ENCODE measurements at regions not wholly inside any gene's neighbourhood (a gene's known extent, or its start where the extent isn't known, plus 50 kb on each side); places are given as distances from the start of the nearest gene placed in this dataset.

DNA sequence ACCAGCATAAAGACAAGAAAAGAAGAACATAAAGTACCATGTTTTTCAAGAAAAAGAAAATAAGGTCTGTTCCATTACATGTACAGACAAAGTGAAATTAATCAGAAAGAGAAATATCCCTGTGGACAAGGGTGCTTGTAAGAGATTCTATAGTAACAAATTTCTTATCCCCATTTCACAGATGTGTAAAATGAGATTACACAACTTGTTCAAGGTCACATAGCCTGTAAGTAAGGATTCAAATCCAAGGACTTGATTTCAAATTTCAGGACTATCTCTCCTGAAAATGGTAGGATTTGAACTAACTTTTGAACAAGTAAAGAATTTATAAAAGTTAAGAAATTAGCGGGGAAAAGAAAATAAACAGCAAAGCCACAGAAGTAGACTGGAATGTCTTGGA, 248.2 kb upstream of the SLC39A10 start:
- no peak for DNase-seq (ENCODE audit: low read depth in 3 of 3)

DNA sequence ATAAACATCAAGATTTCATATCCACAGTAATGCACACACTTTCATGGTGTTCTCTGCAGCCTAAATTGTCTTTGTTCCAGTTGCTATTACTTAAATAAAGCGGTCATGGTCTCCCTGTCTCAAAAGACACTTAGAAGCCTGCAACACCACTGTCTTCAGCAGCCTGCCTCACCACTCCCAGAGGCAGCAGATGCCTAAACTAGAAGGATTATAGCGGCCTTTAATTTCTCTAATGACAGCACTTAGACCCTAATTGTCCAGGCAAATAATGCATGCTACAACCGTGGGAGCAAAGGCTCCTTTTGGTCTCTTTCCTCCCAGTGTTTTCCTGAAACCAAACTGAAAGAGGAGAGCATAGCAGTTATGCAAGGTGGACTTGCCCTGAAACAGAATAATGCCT, 248.8 kb upstream of the SLC39A10 start:
- DNase-seq (ENCODE audit: low read depth in 3 of 3) = no peak

GRCh38 chr2:195407783-195408182, 249.2 kb upstream of the SLC39A10 start:
- no peak for DNase-seq (ENCODE audit: low read depth in 3 of 3)

GRCh38 chr2:195406886-195407603, 250.0 kb upstream of the SLC39A10 start:
- DNase-seq (ENCODE audit: low read depth in 3 of 3) = no peak

GRCh38 chr2:195404651-195405050, 252.4 kb upstream of the SLC39A10 start:
- DNase-seq (ENCODE audit: low read depth in 3 of 3) = no peak

DNA sequence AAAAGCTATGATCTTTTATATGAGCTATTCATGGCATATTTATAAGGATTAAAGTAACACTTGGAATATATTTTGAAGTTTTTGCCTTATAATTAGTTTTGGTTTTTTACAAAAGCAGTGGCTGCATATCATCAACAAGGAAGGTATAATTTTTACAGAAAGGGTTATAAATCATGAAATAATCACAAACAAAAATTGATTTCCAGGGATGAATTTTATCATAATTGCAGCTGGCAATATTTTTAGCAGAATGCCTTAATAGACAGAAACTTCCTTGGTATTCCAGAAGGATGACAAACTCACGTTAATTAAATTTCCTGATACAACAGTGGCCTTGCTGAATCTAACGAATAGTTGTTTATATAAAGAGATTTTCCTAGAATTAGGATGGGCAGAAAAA, 260.5 kb upstream of the SLC39A10 start:
- DNase-seq (ENCODE audit: low read depth in 3 of 3) = no peak

DNA sequence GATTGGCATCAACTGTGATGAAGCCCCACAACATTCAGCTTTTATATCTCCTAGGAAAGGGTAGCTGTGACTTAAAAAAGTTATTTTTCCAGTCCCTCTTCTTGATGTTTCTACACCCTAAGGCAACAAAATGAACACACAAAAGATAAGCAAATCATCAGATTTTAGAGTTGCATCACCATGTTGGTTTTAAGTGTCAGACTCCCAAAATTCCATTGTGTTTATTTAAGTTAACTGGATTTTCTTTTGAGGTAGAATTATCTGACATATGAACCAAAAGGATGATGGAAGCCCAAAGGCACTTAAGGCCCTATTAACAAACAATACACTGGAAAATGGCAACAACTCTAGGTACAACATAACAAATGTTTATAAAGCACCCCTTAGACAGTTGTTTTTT, 261.7 kb upstream of the SLC39A10 start:
- DNase-seq (ENCODE audit: low read depth in 3 of 3) = no peak

- no peak for DNase-seq (ENCODE audit: low read depth in 3 of 3)
Measured at GRCh38 chr2:195392446-195393336, 264.3 kb upstream of the SLC39A10 start.

DNA sequence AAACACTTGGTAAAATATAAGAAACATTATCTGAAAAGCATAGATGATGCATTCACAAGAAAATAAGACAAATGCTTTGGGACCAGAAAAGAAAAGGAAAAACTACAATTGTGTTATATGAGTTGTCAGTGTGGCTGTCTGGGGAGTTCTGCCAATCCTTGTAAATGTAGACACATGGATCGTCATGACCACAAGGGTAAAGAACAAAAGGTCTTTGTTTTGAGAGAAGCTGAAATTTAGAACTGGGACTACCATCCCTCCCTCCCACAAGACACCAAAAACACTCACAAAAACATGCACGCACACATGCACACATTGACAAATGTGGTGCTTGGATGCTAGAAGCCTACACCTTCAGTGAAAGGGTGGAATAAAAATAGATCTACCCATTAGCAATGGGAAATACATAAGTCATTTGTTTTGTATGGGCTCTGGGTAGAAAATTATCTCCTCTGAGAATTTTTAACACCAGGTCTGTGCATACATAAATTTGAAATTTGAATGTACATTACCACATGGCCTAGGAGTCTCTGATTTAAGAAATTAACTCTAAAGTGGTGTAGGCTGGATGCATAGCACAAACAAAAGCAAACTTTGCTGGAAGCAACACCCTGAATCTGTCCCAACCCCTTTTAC, 266.2 kb upstream of the SLC39A10 start:
- no peak for DNase-seq (ENCODE audit: low read depth in 3 of 3)

GRCh38 chr2:195388028-195388427, 269.0 kb upstream of the SLC39A10 start:
- no peak for DNase-seq (ENCODE audit: low read depth in 3 of 3)

DNA sequence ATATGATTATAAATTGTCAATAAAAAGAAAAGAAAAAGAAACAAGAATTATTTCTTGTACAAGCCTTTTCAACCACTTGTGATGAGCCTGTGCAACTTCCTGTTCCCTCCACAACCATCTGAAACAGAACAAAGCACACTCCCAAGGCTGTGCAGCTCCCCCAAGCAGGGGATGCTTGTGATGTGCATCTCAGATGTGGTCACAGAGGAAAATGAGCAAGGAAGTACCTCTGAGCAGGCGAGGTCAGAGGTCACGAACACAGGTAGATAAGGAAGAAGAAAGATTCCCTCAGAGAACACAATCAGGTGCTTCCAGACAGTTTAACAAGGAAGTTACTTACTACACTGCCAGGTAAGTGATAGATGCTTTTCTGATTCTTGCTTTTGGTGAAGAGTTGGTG, 274.8 kb upstream of the SLC39A10 start:
- no peak for DNase-seq (ENCODE audit: low read depth in 3 of 3)

DNA sequence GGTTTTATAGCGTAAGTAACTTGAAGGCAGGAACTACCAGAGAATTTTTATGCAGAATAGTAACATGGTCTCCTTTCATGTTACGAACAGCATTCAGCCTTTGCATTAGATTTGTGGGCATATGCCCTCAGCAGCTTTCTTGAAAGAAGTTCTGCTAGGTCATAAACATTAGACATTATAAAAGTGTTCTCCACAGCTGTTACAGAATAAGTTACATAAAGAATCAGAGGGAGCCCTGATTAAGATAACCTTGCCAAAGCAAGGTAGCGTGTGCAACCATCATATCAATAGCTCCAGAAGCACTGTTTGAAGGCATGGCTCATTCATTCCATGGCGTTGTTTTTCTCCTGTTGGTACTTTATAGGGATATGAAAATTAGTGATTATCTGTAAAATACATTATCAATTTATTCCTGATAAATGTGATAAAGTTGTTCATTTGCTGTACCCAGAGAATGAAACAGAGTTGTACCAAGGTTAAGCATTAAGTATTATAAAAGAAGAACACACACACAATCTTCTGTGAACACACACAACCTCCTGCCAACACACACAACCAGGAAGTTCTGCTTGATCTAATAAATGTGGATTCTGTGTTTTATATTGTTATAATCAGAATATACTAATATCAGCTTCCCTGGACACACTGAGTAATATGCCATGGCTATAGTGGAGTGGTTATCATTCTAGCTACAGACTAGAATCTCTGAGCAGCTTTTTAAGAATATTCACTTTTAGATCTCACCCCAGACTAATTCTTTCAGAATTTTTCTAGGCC, 286.7 kb upstream of the SLC39A10 start:
- DNase-seq (ENCODE audit: low read depth in 3 of 3) = no peak

DNA sequence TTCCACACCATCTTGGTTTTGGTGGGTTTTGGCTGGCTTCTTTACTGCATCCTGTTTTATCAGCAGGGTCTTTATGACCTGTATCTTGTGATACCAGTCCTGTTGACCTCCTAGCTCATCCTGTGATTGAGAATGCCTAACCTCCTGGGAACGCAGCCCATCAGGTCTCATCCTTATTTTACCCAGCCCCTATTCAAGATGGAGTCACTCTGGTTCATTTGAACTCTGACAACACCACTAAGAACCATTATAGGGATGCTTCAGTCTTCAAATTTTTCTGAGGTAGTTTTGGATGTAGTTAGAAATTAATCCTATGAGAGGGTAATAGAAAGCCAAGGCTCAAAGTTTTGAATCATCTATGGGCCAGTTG, 287.8 kb upstream of the SLC39A10 start:
- DNase-seq (ENCODE audit: low read depth in 3 of 3) = no peak

- DNase-seq (ENCODE audit: low read depth in 3 of 3) = no peak
Measured at GRCh38 chr2:195368249-195369217, 288.5 kb upstream of the SLC39A10 start.

DNA sequence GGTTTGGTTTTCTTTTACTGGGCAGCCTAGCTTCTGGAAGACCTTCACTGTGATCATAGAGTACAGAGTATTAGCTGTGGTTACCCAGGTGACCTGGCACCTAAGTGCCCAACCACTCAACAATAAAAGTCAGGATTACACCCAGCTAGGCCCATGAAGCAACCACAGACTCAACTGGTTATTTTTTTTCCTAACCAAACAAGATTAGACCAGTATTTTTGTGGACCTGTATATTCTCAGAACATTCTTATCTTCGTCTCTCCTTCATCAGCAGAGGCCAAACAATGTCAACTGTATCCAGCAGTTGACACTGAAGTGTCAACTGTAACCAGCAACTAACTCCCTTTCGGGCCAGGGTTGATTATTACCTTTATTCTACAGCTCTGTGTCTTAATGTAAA, 289.2 kb upstream of the SLC39A10 start:
- no peak for DNase-seq (ENCODE audit: low read depth in 3 of 3)

DNA sequence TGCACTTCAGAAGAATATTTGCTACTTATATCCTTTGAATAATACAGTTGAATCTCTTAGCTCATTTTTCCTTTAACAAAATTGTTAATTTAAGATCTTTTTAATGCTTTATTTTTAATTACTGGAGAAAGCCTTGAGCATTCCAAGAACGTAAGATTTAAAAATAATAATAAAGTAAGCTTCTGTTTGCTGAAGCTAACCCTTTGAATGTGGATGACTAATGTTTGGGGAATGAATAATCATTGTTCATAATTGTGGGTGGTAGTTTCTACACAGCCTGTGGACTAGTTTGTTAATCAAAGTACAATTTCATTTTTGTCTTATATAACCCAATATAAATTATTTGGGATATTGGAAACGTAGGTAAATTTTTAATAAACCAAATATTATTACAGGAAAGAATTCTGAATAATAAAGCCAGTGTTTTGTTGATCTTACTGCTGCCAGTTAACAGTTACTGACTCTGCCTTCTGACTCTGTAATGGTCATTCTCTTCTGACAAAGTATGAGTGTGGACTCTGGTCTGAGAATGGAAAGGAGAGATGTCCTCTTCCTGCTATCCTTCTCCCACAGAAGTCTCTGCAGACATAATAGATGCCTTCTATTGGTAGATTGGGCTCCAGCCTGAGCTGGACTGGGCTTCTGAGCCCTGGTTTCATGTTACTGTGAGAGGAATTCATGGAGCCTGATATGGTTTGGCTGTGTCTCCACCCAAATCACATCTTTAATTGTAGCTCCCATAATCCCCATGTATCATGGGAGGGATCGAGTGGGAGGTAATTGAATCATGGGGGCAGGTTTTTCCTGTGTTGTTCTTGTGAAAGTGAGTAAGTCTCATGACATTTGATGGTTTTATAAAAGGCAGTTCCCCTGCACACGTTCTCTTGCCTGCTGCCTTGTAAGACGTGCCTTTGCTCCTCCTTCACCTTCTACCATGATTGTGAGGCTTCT, 292.7 kb upstream of the SLC39A10 start:
- DNase-seq (ENCODE audit: low read depth in 3 of 3) = no peak

DNA sequence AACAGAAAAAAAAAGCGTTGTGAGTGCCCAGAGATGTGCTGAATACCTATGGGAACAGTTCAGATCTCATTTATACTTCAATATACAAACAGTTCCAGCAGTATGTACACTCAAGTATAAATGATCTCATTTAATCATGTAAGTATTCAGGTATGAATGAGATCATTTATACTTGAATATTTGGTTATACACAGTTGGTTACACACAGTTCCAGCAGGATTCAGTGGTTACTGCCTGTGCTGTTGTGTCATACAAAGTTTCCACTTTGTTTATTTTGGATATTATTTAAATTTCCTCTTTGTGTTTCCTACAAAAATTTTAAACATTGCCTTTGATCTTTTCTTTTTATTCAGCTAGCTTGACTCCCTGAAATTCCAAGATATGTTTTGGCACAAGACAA, 293.5 kb upstream of the SLC39A10 start:
- DNase-seq (ENCODE audit: low read depth in 3 of 3) = no peak

DNA sequence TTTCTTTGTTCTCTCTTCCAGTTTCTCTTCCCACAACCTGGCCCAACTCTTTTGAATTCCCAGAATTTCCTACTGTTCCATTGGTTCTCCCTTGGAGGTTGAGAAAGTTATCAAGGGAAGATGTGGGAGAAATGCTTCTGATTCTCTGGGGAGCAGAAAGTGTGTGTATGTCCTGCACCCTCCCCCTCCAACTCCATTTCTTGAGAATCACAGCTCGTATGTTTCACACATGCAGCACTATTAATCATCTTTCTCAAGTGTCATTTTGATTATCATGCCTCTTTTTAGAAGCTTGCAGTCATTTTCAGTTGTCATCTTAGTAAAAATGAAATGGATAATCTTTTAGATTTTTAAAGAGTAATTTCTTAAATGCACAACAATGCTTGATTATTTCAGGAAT, 296.8 kb upstream of the SLC39A10 start:
- DNase-seq (ENCODE audit: low read depth in 3 of 3) = no peak

DNA sequence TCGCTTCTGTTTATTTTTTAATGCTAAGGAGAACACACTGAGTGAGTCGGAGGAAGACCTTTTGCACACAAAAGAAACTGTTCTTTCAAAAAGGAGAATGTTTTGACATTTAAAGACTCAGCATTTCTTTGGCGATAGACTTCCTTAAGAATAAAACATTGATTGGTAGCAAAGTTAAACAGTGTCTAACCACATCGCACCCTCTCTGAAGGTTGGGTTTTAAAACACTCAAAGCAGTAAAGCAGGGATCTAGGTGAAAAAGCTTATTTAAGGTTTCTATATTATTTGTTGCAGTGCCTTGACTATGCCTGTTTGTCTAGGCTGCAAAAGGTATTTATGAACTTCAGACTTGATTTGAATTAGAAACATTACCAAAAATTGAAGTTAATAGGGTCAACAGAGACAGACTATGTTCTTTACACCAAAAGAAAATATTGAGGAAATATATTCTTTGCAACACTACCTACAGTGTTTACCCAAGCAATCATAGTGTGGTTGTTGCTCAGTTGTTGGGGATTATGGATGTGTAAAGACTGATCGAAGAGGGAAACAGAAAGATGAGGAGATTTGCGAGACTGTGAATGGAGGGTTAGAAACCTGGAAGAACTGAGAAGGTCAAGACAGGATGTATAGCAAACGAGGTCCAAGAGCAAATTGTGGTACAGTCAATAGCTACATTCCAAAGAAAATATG, 297.8 kb upstream of the SLC39A10 start:
- DNase-seq (ENCODE audit: low read depth in 3 of 3) = no peak

Data from stimulated activated CD4-positive, alpha-beta T cell treated with anti-CD3 and anti-CD28 coated beads, TNF-alpha, amount 100 ng/mL, for 24 hours (primary cell).